C4-2B (cell line): ENCODE measurements at regions not wholly inside any gene's neighbourhood (a gene's known extent, or its start where the extent isn't known, plus 50 kb on each side); places are given as distances from the start of the nearest gene placed in this dataset.
"Not testable (repeated sequence)": the region's sequence is repeated elsewhere in the genome, so short reads cannot be mapped to it uniquely, and the experiment has no call there.

Source experiments
- H3K27ac ChIP-seq: fragments of 450-650 bp; 2 replicates; pipeline ENCODE4 v1.5.1; 2017
- CTCF ChIP-seq: fragments of 450-650 bp; conservative IDR thresholded peaks from 2 replicates; pipeline ENCODE4 v1.5.1; 2017; ENCODE audit warnings: mild to moderate bottlenecking
- ZFX ChIP-seq: fragments of 450-650 bp; IDR thresholded peaks from 2 replicates; pipeline ENCODE4 v1.6.1; 2017

GRCh38 chr2:225270861-225271260, 128.6 kb upstream of the NYAP2 start:
- H3K27ac ChIP-seq: no peak overlapping the region
- TF ChIP-seq ZFX (no peak), CTCF (no peak; the same call in 1 of the 2 replicates)

- TF ChIP-seq ZFX: no peak
- no peak for TF ChIP-seq CTCF
- H3K27ac ChIP-seq: no peak overlapping the region
These were observed 129.5 kb upstream of the NYAP2 start for GRCh38 chr2:225270053-225270452.

DNA sequence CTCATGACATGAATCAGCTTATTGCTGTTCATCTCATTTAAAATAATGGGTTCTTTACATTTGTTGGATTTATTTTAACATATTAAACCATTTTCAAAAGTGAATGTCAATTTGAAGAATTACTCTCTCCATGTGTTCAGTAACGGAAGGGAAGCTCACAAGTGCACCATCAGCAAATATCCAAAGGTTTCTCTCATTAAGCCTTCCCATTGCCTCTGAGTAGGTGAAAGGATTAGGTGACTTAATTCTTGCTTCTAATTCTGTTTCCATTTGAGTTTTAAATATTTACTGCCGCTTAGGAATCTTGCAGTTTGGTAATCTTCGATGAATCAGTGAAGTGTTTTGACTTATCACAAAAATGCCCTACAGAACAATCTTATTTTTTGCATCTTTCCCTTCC, 145.1 kb upstream of the NYAP2 start:
- TF ChIP-seq ZFX (no peak), CTCF (no peak)

DNA sequence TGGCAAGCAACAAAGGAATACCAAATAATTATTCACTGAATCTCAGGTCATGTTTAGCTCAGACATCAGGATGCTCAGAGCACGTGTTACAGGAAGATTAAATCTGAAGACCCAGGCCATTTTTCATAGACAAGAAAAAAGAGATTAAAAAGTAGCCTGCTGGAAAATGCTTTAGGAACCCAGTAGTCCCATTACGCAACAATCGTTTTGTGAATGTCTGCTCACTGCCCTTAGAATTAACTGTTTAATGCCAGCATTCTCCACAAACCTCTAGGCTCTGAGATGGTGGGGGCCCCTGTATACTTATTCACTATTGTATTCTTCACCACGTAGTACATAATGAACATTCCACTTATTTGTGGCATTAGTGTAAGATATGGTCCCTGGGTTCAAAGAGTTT, 154.6 kb upstream of the NYAP2 start:
- no peak for TF ChIP-seq CTCF
- no peak for TF ChIP-seq ZFX
- no peak overlapping the region for H3K27ac ChIP-seq

More for the DNA sequence above, 145.1 kb upstream of the NYAP2 start:
- H3K27ac ChIP-seq: no peak overlapping the region

DNA sequence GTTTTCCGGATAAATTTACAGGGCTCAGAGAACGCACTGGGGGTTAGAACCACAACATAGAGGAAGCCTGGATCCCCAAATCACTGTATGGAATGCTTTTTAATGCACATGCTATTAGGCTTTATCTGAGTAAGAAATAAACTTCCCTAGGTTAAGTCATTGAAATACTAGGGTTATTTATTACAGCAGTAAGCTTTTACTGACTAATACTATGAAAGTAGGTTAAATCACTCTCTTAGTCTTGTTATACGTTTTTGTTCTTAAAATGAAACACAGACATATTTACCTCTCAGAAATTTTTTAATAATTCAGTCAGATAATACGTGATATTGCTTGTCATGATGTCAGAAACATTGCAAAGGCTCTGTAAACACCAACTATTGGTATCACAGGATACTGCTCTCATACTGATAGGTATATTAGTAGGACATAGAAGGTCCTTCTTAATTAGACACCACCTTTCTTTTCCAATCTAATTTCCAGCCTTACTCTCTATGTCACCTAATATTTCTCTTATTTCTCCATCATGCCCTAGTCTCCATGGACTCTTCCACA, 162.7 kb upstream of the NYAP2 start:
- no peak for TF ChIP-seq CTCF
- TF ChIP-seq ZFX: no peak

GRCh38 chr2:225233234-225233633, 166.3 kb upstream of the NYAP2 start:
- no peak overlapping the region for H3K27ac ChIP-seq
- no peak for TF ChIP-seq CTCF
- no peak for TF ChIP-seq ZFX

More for the DNA sequence above, 162.7 kb upstream of the NYAP2 start:
- H3K27ac ChIP-seq: no peak overlapping the region

GRCh38 chr2:225231900-225232299, 167.6 kb upstream of the NYAP2 start:
- TF ChIP-seq CTCF (no peak), ZFX (no peak)
- H3K27ac ChIP-seq: no peak overlapping the region

GRCh38 chr2:225229346-225229745, 170.2 kb upstream of the NYAP2 start:
- H3K27ac ChIP-seq: not testable (repeated sequence)
